GM23248 (cell line): ENCODE measurements at regions not wholly inside any gene's neighbourhood (a gene's known extent, or its start where the extent isn't known, plus 50 kb on each side); places are given as distances from the start of the nearest gene placed in this dataset.
A peak's percentile ranks its signal among the peaks of the same experiment; 100 is the strongest.

Experiments used
- DNase-seq: peaks from one replicate; pipeline ENCODE4 v3.0.0-alpha.2; 2015
- H2AFZ ChIP-seq: fragments of 200-600 bp; sonication (generic); 2 replicates; pipeline ENCODE4 v1.6.1; 2016; ENCODE audit warnings: antibody characterized with exemption
- H3F3A ChIP-seq: fragments of 200-600 bp; sonication (generic); 2 replicates; pipeline ENCODE4 v1.6.1; 2016; ENCODE audit warnings: mild to moderate bottlenecking, antibody characterized with exemption, mixed run types; ENCODE audit not compliant: insufficient read depth
- H3K27ac ChIP-seq: fragments of 200-600 bp; sonication (generic); 2 replicates; pipeline ENCODE4 v1.5.1; 2016; ENCODE audit warnings: mild to moderate bottlenecking
- H3K27me3 ChIP-seq: fragments of 200-600 bp; sonication (generic); replicated peaks from 2 replicates; pipeline ENCODE4 v1.6.1; 2016; ENCODE audit warnings: mild to moderate bottlenecking; ENCODE audit not compliant: insufficient read depth
- H3K36me3 ChIP-seq: fragments of 200-600 bp; sonication (generic); 2 replicates; pipeline ENCODE4 v1.6.1; 2016; ENCODE audit warnings: low read depth, mild to moderate bottlenecking
- H3K4me1 ChIP-seq: fragments of 200-600 bp; sonication (generic); 2 replicates; pipeline ENCODE4 v1.6.1; 2016; ENCODE audit warnings: mild to moderate bottlenecking; ENCODE audit not compliant: insufficient read depth
- H3K4me2 ChIP-seq: fragments of 200-600 bp; sonication (generic); one replicate; pipeline ENCODE4 v1.6.1; 2016; ENCODE audit warnings: mild to moderate bottlenecking; ENCODE audit not compliant: unreplicated experiment
- H3K4me3 ChIP-seq: fragments of 200-600 bp; sonication (generic); 2 replicates; pipeline ENCODE4 v1.5.1; 2016; ENCODE audit warnings: mild to moderate bottlenecking
- H3K79me2 ChIP-seq: fragments of 200-600 bp; sonication (generic); 2 replicates; pipeline ENCODE4 v1.6.1; 2016; ENCODE audit warnings: mild to moderate bottlenecking; ENCODE audit not compliant: insufficient read depth
- H3K9ac ChIP-seq: fragments of 200-600 bp; sonication (generic); 2 replicates; pipeline ENCODE4 v1.6.1; 2016; ENCODE audit warnings: mild to moderate bottlenecking
- H3K9me2 ChIP-seq: fragments of 200-600 bp; sonication (generic); 2 replicates; pipeline ENCODE4 v1.6.1; 2016; ENCODE audit warnings: mixed run types, mild to moderate bottlenecking, moderate library complexity; ENCODE audit not compliant: insufficient read depth
- H3K9me3 ChIP-seq: fragments of 200-600 bp; sonication (generic); one replicate; pipeline ENCODE4 v1.6.1; 2017; ENCODE audit warnings: low read depth
- H4K20me1 ChIP-seq: fragments of 200-600 bp; sonication (generic); 2 replicates; pipeline ENCODE4 v1.6.0; 2016; ENCODE audit not compliant: insufficient read depth
- EZH2 ChIP-seq: fragments of 200-600 bp; sonication (generic); IDR thresholded peaks from 2 replicates; pipeline ENCODE4 v1.6.1; 2018; ENCODE audit warnings: antibody characterized with exemption, mild to moderate bottlenecking; ENCODE audit not compliant: insufficient read depth, poor library complexity, severe bottlenecking
- EZH2phosphoT487 ChIP-seq: fragments of 200-600 bp; sonication (generic); IDR thresholded peaks from 2 replicates; pipeline ENCODE4 v1.6.1; 2018; ENCODE audit warnings: antibody characterized with exemption, moderate library complexity, mild to moderate bottlenecking, low read depth; ENCODE audit not compliant: insufficient read depth
- WGBS, 2 experiments: methylation state at CpG; one replicate each; pipeline ENCODE4 v1.1.6; 2015 to 2017; ENCODE audit warnings: low lambda C conversion rate in 2 of 2, low coverage in 1 of 2; ENCODE audit errors: missing lambda C conversion rate in 2 of 2; 5-methylcytosine and 5-hydroxymethylcytosine counted together
- in situ Hi-C: fragments of 300-500 bp; cut with MboI; formaldehyde crosslinking; loops from 2 replicates; pipeline ENCODE4 v1.15.0; 2020

DNA sequence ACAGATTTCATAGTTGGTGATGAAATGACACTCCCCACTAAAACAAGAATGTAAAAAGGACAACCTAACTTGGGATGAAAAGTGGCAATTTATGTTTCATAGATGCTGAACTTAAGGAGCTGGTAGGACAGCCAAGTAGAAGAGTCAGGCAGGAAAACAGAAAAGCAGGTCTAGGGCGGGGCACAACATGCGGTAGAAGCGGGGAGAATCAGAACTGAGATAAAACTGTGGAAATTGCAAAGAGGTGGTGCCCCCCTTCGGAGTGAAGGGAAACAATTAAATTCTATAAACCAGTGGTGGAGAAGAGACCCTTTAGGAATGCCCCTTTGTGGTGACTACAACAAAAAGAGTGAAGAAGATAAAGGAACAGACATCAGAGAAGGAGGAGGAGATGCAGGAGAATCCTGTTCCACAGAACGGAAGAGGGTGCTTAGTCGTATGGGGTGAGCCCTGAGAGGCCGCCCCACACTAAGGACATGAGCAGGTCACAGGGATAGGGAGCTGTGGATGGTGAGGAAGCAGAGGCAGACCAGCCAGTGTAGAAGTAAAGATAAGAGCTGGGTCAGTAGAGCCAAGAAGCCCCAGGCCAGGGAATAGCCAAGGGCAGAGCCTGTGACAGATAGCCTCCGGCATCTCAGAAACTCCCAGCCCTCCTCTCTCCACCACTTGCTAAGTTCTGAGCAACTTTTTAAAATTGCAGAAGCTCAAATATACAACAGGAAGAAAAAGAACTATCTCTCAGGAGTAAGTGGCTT is 100.3 kb upstream of the DOCK9 start:
- Histone ChIP-seq H3K9ac (no peak overlapping the region), H2AFZ (no peak overlapping the region), H3K9me3 (no peaks in the 10 kb centered on the region), H3K4me3 (no peak overlapping the region), H3K27ac (no peak overlapping the region), H3F3A (no peaks in the 10 kb centered on the region), H3K79me2 (no peaks in the 10 kb centered on the region), H3K36me3 (0 out of 2 replicates have a peak, but pooled peaks cover 7% of the 10 kb centered on the region), H3K4me2 (no peak overlapping the region), H4K20me1 (no peaks in the 10 kb centered on the region), H3K9me2 (no peaks in the 10 kb centered on the region), H3K4me1 (no peaks in the 10 kb centered on the region), H3K27me3 (no peaks in the 10 kb centered on the region)
- no peak for TF ChIP-seq EZH2
- no peak for TF ChIP-seq EZH2phosphoT487
- in situ Hi-C loops = no loop called here
- DNase-seq = no peak
- 90% methylated on average over 8 of the region's 8 CpGs for WGBS, 2 experiments

GRCh38 chr13:99080131-99080530 is 102.3 kb upstream of the DOCK9 start:
- no peak overlapping the region for H3K4me3 ChIP-seq

DNA sequence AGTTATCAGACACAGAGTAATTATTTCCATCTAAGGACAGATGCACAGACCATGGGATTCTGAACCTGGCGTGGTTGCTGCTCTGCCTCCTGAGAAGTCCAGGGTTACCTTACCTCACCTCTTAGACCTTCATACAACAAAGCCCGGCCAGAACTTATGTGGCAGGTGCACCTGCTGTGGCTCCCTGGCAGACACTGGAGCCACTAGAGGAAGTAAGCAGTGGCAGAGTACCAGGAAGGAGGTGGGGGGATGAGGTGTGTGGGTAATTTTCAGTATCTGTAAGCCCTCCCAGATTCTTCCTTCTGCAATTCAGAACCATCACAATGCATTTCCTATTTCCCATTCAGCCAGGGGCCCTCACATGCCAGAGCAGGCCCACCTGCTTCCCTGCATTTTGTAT is 106.1 kb upstream of the DOCK9 start:
- no peak overlapping the region for H3K4me2 ChIP-seq
- WGBS, 2 experiments = 85 to 89% methylated on average over 2 of the region's 2 CpGs
- H3K79me2 ChIP-seq = no peaks in the 10 kb centered on the region
- no peaks in the 10 kb centered on the region for H4K20me1 ChIP-seq
- H3K36me3 ChIP-seq = no peaks in the 10 kb centered on the region
- no peak overlapping the region for H3K4me3 ChIP-seq
- in situ Hi-C loops = no loop called here
- DNase-seq = no peak
- H3K27ac ChIP-seq = no peak overlapping the region
- no peak overlapping the region for H3K9ac ChIP-seq
- H3F3A ChIP-seq = no peaks in the 10 kb centered on the region
- TF ChIP-seq EZH2phosphoT487 (no peak), EZH2 (no peak)
- H3K9me2 ChIP-seq = no peaks in the 10 kb centered on the region
- H3K27me3 ChIP-seq = no peaks in the 10 kb centered on the region
- H3K9me3 ChIP-seq = no peaks in the 10 kb centered on the region
- no peaks in the 10 kb centered on the region for H3K4me1 ChIP-seq
- H2AFZ ChIP-seq = no peak overlapping the region

More at GRCh38 chr13:99080131-99080530, 102.3 kb upstream of the DOCK9 start:
- H3K4me2 ChIP-seq = no peak overlapping the region
- no peak overlapping the region for H3K9ac ChIP-seq
- H3K9me2 ChIP-seq = no peaks in the 10 kb centered on the region
- no peak for DNase-seq
- TF ChIP-seq EZH2 (no peak), EZH2phosphoT487 (no peak)
- no peaks in the 10 kb centered on the region for H3K36me3 ChIP-seq
- H2AFZ ChIP-seq = no peak overlapping the region
- in situ Hi-C loops = no loop called here
- no peaks in the 10 kb centered on the region for H3F3A ChIP-seq
- H3K4me1 ChIP-seq = no peaks in the 10 kb centered on the region
- no peaks in the 10 kb centered on the region for H3K27me3 ChIP-seq
- H3K9me3 ChIP-seq = no peaks in the 10 kb centered on the region
- no peaks in the 10 kb centered on the region for H3K79me2 ChIP-seq
- no peak overlapping the region for H3K27ac ChIP-seq
- WGBS, 2 experiments = 75 to 87% methylated on average over 2 of the region's 2 CpGs
- H4K20me1 ChIP-seq = no peaks in the 10 kb centered on the region

DNA sequence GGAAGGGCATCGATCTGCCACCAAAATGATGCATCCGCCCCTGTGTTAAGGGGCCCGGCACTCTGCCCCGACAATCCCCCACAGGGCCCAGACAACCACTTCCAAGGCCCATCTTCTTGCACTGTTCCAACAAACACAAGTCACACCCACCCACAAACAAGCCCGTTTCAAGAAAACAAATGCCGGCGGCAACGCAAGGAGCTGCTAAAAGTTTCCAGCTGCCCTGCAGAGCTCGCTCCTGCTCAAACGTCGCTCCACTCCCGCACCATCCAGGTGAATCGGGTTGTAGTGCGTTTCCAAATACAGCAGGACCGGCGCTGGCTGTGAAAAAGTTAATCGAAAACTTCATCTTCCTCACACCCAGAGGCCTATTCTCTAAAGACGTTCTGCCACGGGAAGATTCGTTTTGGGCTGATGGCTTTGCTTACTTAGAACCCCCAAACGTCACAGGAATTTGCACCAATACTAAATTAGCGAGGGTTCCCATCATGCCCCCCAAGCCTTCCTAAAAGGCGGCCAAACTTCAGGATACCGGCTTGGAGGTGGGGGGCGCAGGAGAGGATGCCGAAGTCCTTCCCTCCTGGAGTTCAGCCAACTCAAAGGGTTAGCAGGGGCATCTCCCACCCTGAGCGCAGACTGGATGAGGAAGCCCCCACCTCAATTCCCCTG is 107.4 kb upstream of the DOCK9 start:
- H3K4me3 ChIP-seq = peak overlapping the region; percentile 77
- TF ChIP-seq EZH2phosphoT487 (no peak), EZH2 (no peak)
- no peak overlapping the region for H3K27ac ChIP-seq
- peak overlapping the region; percentile 73 for H2AFZ ChIP-seq
- WGBS, 2 experiments = 12 to 14% methylated on average over 27 of the region's 27 CpGs
- H3F3A ChIP-seq = no peaks in the 10 kb centered on the region
- no peaks in the 10 kb centered on the region for H3K9me2 ChIP-seq
- no peaks in the 10 kb centered on the region for H3K9me3 ChIP-seq
- H3K36me3 ChIP-seq = no peaks in the 10 kb centered on the region
- peak overlapping the region; percentile 75; the same call in 1 of the 2 replicates for H3K9ac ChIP-seq
- no peaks in the 10 kb centered on the region for H3K4me1 ChIP-seq
- peak; percentile 36 for DNase-seq
- peak overlapping the region; percentile 67 for H3K4me2 ChIP-seq
- no peaks in the 10 kb centered on the region for H4K20me1 ChIP-seq
- H3K79me2 ChIP-seq = no peaks in the 10 kb centered on the region
- no peaks in the 10 kb centered on the region for H3K27me3 ChIP-seq
- in situ Hi-C loops = no loop called here
